ENCODE measurements at regions not wholly inside any gene's neighbourhood (a gene's known extent, or its start where the extent isn't known, plus 50 kb on each side); places are given as distances from the start of the nearest gene placed in this dataset.

- TF ChIP-seq CTCF (IDR thresholded peaks at IDR 0.05; ENCODE audit: low read length) (no peak), EZH2 (IDR thresholded peaks at IDR 0.05; ENCODE audit: borderline replicate concordance, low read length) (no peak)
These were observed 117.1 kb upstream of the MYT1L start for GRCh38 chr2:2448178-2448577.
